MG63 (cell line): ENCODE measurements at regions not wholly inside any gene's neighbourhood (a gene's known extent, or its start where the extent isn't known, plus 50 kb on each side); places are given as distances from the start of the nearest gene placed in this dataset.
"Not testable (repeated sequence)": the region's sequence is repeated elsewhere in the genome, so short reads cannot be mapped to it uniquely, and the experiment has no call there.

Experiments used
- DNase-seq: peaks from one replicate; pipeline ENCODE4 v3.0.0-alpha.2; 2020
- H3K27me3 ChIP-seq: fragments of 250-450 bp; sonication (Bioruptor Pico); 2 replicates; pipeline ENCODE4 v1.5.1; 2020; ENCODE audit warnings: mild to moderate bottlenecking, moderate library complexity
- H3K36me3 ChIP-seq: fragments of 250-450 bp; sonication (Bioruptor Pico); 2 replicates; pipeline ENCODE4 v1.5.1; 2020; ENCODE audit warnings: mild to moderate bottlenecking, moderate library complexity
- H3K4me3 ChIP-seq: fragments of 250-450 bp; sonication (Bioruptor Pico); 2 replicates; pipeline ENCODE4 v1.5.1; 2020; ENCODE audit warnings: mild to moderate bottlenecking, moderate library complexity
- H3K9me3 ChIP-seq: fragments of 250-450 bp; sonication (Bioruptor Pico); 2 replicates; pipeline ENCODE4 v1.5.1; 2020; ENCODE audit warnings: mild to moderate bottlenecking, moderate library complexity

- no peaks in the 10 kb centered on the region for H3K36me3 ChIP-seq
- DNase-seq = peak; percentile 5
- no peaks in the 10 kb centered on the region for H3K27me3 ChIP-seq
- no peak overlapping the region for H3K4me3 ChIP-seq
- H3K9me3 ChIP-seq = no peaks in the 10 kb centered on the region
These were observed 85.3 kb downstream of the TYW3 start for GRCh38 chr1:74818241-74818640.

- DNase-seq = no peak
- Histone ChIP-seq H3K4me3 (no peak overlapping the region), H3K27me3 (no peaks in the 10 kb centered on the region), H3K9me3 (no peaks in the 10 kb centered on the region), H3K36me3 (no peaks in the 10 kb centered on the region)
These were observed 85.9 kb downstream of the TYW3 start for GRCh38 chr1:74818661-74819456.

GRCh38 chr1:74822851-74823401 lies 90.0 kb downstream of the TYW3 start:
- H3K9me3 ChIP-seq = no peaks in the 10 kb centered on the region
- H3K27me3 ChIP-seq = no peaks in the 10 kb centered on the region
- H3K36me3 ChIP-seq = no peaks in the 10 kb centered on the region
- DNase-seq = no peak
- H3K4me3 ChIP-seq = no peak overlapping the region

GRCh38 chr1:74824497-74825107 lies 91.7 kb downstream of the TYW3 start:
- Histone ChIP-seq H3K27me3 (no peaks in the 10 kb centered on the region), H3K4me3 (no peak overlapping the region), H3K36me3 (no peaks in the 10 kb centered on the region), H3K9me3 (no peaks in the 10 kb centered on the region)
- DNase-seq = no peak

GRCh38 chr1:74830766-74831165 lies 97.8 kb downstream of the TYW3 start:
- H3K4me3 ChIP-seq = no peak overlapping the region
- H3K9me3 ChIP-seq = no peaks in the 10 kb centered on the region
- no peaks in the 10 kb centered on the region for H3K36me3 ChIP-seq
- no peak for DNase-seq
- H3K27me3 ChIP-seq = no peaks in the 10 kb centered on the region

GRCh38 chr1:74834261-74834660 lies 101.3 kb downstream of the TYW3 start:
- DNase-seq = no peak
- H3K9me3 ChIP-seq = no peaks in the 10 kb centered on the region
- no peak overlapping the region for H3K4me3 ChIP-seq
- H3K36me3 ChIP-seq = no peaks in the 10 kb centered on the region
- H3K27me3 ChIP-seq = no peaks in the 10 kb centered on the region

- Histone ChIP-seq H3K27me3 (no peaks in the 10 kb centered on the region), H3K9me3 (no peaks in the 10 kb centered on the region), H3K4me3 (no peak overlapping the region), H3K36me3 (no peaks in the 10 kb centered on the region)
- peak; percentile 73 for DNase-seq
These were observed 102.1 kb downstream of the TYW3 start for GRCh38 chr1:74835051-74835450.

- Histone ChIP-seq H3K36me3 (no peaks in the 10 kb centered on the region), H3K9me3 (peaks cover 4% of the 10 kb centered on the region; the same call in 1 of the 2 replicates), H3K27me3 (no peaks in the 10 kb centered on the region), H3K4me3 (no peak overlapping the region)
- no peak for DNase-seq
These were observed 109.8 kb downstream of the TYW3 start for GRCh38 chr1:74842726-74843125.

- Histone ChIP-seq H3K27me3 (no peaks in the 10 kb centered on the region), H3K4me3 (no peak overlapping the region), H3K36me3 (no peaks in the 10 kb centered on the region), H3K9me3 (peaks cover 4% of the 10 kb centered on the region; the same call in 1 of the 2 replicates)
- peak; percentile 20 for DNase-seq
These were observed 114.8 kb downstream of the TYW3 start for GRCh38 chr1:74847715-74848114.

- Histone ChIP-seq H3K9me3 (no peaks in the 10 kb centered on the region), H3K36me3 (no peaks in the 10 kb centered on the region)
- peak; percentile 42 for DNase-seq
These were observed 120.8 kb downstream of the TYW3 start for GRCh38 chr1:74853756-74854155.

GRCh38 chr1:74856174-74856573 lies 123.2 kb downstream of the TYW3 start:
- no peaks in the 10 kb centered on the region for H3K27me3 ChIP-seq
- no peak for DNase-seq

More at GRCh38 chr1:74853756-74854155, 120.8 kb downstream of the TYW3 start:
- Histone ChIP-seq H3K4me3 (no peak overlapping the region), H3K27me3 (no peaks in the 10 kb centered on the region)

GRCh38 chr1:74857676-74858075 lies 124.7 kb downstream of the TYW3 start:
- Histone ChIP-seq H3K9me3 (no peaks in the 10 kb centered on the region), H3K4me3 (no peak overlapping the region), H3K36me3 (no peaks in the 10 kb centered on the region), H3K27me3 (no peaks in the 10 kb centered on the region)
- DNase-seq = no peak

More at GRCh38 chr1:74856174-74856573, 123.2 kb downstream of the TYW3 start:
- Histone ChIP-seq H3K36me3 (no peaks in the 10 kb centered on the region), H3K4me3 (no peak overlapping the region), H3K9me3 (no peaks in the 10 kb centered on the region)

- no peak for DNase-seq
- no peaks in the 10 kb centered on the region for H3K36me3 ChIP-seq
- no peaks in the 10 kb centered on the region for H3K27me3 ChIP-seq
- H3K4me3 ChIP-seq = no peak overlapping the region
- H3K9me3 ChIP-seq = no peaks in the 10 kb centered on the region
These were observed 125.2 kb downstream of the TYW3 start for GRCh38 chr1:74858136-74858535.

GRCh38 chr1:74861867-74862266 lies 128.9 kb downstream of the TYW3 start:
- Histone ChIP-seq H3K4me3 (no peak overlapping the region), H3K27me3 (no peaks in the 10 kb centered on the region), H3K36me3 (no peaks in the 10 kb centered on the region), H3K9me3 (peaks cover 8% of the 10 kb centered on the region)
- DNase-seq = no peak

GRCh38 chr1:74869702-74870101 lies 136.8 kb downstream of the TYW3 start:
- no peak overlapping the region for H3K4me3 ChIP-seq
- DNase-seq = no peak
- H3K9me3 ChIP-seq = peaks cover 5% of the 10 kb centered on the region
- no peaks in the 10 kb centered on the region for H3K36me3 ChIP-seq
- no peaks in the 10 kb centered on the region for H3K27me3 ChIP-seq

GRCh38 chr1:74877366-74877765 lies 144.4 kb downstream of the TYW3 start:
- H3K9me3 ChIP-seq, H3K36me3 ChIP-seq, H3K27me3 ChIP-seq, DNase-seq, H3K4me3 ChIP-seq: not testable (repeated sequence)

GRCh38 chr1:74895411-74895810 lies 162.5 kb downstream of the TYW3 start:
- Histone ChIP-seq H3K9me3 (no peaks in the 10 kb centered on the region), H3K27me3 (no peaks in the 10 kb centered on the region), H3K36me3 (no peaks in the 10 kb centered on the region), H3K4me3 (no peak overlapping the region)
- no peak for DNase-seq

- Histone ChIP-seq H3K9me3 (no peaks in the 10 kb centered on the region), H3K27me3 (no peaks in the 10 kb centered on the region), H3K4me3 (no peak overlapping the region), H3K36me3 (no peaks in the 10 kb centered on the region)
- no peak for DNase-seq
These were observed 175.2 kb downstream of the TYW3 start for GRCh38 chr1:74908131-74908530.
